Type B pancreatic cell (in vitro differentiated cells): ENCODE measurements at regions not wholly inside any gene's neighbourhood (a gene's known extent, or its start where the extent isn't known, plus 50 kb on each side); places are given as distances from the start of the nearest gene placed in this dataset.

ENCODE experiments used
- DNase-seq: peaks from one replicate; pipeline ENCODE4 v3.0.0; 2021; ENCODE audit warnings: mixed read lengths; ENCODE audit not compliant: unreplicated experiment; ENCODE audit errors: extremely low spot score
- H3K27ac Mint-ChIP-seq: 2 replicates; pipeline ENCODE4 v1.8.0; 2021; ENCODE audit warnings: mild to moderate bottlenecking, mixed read lengths
- H3K27me3 Mint-ChIP-seq: 2 replicates; pipeline ENCODE4 v1.8.0; 2021; ENCODE audit warnings: mixed read lengths
- H3K36me3 Mint-ChIP-seq: 2 replicates; pipeline ENCODE4 v1.8.0; 2021; ENCODE audit warnings: mixed read lengths
- H3K4me1 Mint-ChIP-seq: one replicate; pipeline ENCODE4 v1.8.0; 2021; ENCODE audit warnings: mixed read lengths; ENCODE audit not compliant: unreplicated experiment
- H3K4me3 Mint-ChIP-seq: 2 replicates; pipeline ENCODE4 v1.8.0; 2021; ENCODE audit warnings: mild to moderate bottlenecking, mixed read lengths
- H3K9me3 Mint-ChIP-seq: 2 replicates; pipeline ENCODE4 v1.8.0; 2021; ENCODE audit warnings: mixed read lengths
- CTCF ChIP-seq: fragments of 200-600 bp; sonication (generic); conservative IDR thresholded peaks from 2 replicates; pipeline ENCODE4 v1.5.0; 2021; ENCODE audit warnings: antibody characterized with exemption, mild to moderate bottlenecking

- Mint-ChIP-seq H3K9me3 (no peaks in the 10 kb centered on the region), H3K27me3 (no peaks in the 10 kb centered on the region), H3K27ac (peak overlapping the region; percentile 43), H3K4me3 (peak overlapping the region; percentile 4), H3K4me1 (peaks cover 8% of the 10 kb centered on the region), H3K36me3 (no peaks in the 10 kb centered on the region)
- DNase-seq = no peak
- no peak for TF ChIP-seq CTCF
Measured at GRCh38 chr12:93273834-93274564, 103.7 kb upstream of the NUDT4 start.

- Mint-ChIP-seq H3K4me1 (peaks cover 13% of the 10 kb centered on the region), H3K9me3 (no peaks in the 10 kb centered on the region), H3K36me3 (no peaks in the 10 kb centered on the region), H3K27ac (no peak overlapping the region), H3K27me3 (no peaks in the 10 kb centered on the region), H3K4me3 (no peak overlapping the region)
- DNase-seq = no peak
- TF ChIP-seq CTCF = no peak
Measured at GRCh38 chr12:93274937-93275336, 102.8 kb upstream of the NUDT4 start.

GRCh38 chr12:93275589-93275988 is 102.1 kb upstream of the NUDT4 start:
- H3K27ac Mint-ChIP-seq = no peak overlapping the region
- no peak for DNase-seq
- no peak overlapping the region for H3K4me3 Mint-ChIP-seq
- TF ChIP-seq CTCF = no peak
- no peaks in the 10 kb centered on the region for H3K36me3 Mint-ChIP-seq
- peaks cover 19% of the 10 kb centered on the region for H3K4me1 Mint-ChIP-seq
- H3K9me3 Mint-ChIP-seq = no peaks in the 10 kb centered on the region
- no peaks in the 10 kb centered on the region for H3K27me3 Mint-ChIP-seq

GRCh38 chr12:93279565-93280412 is 97.9 kb upstream of the NUDT4 start:
- DNase-seq = no peak
- peaks cover 11% of the 10 kb centered on the region for H3K4me1 Mint-ChIP-seq
- no peaks in the 10 kb centered on the region for H3K27me3 Mint-ChIP-seq
- H3K36me3 Mint-ChIP-seq = peaks cover 3% of the 10 kb centered on the region
- peak overlapping the region; percentile 6 for H3K27ac Mint-ChIP-seq
- no peak for TF ChIP-seq CTCF
- H3K9me3 Mint-ChIP-seq = no peaks in the 10 kb centered on the region
- H3K4me3 Mint-ChIP-seq = no peak overlapping the region

- DNase-seq = no peak
Measured at GRCh38 chr12:93287149-93287548, 90.6 kb upstream of the NUDT4 start.

More at GRCh38 chr12:93287149-93287548, 90.6 kb upstream of the NUDT4 start:
- H3K4me3 Mint-ChIP-seq = no peak overlapping the region
- H3K36me3 Mint-ChIP-seq = peaks cover 8% of the 10 kb centered on the region
- H3K9me3 Mint-ChIP-seq = peaks cover 6% of the 10 kb centered on the region
- no peak for TF ChIP-seq CTCF
- no peaks in the 10 kb centered on the region for H3K4me1 Mint-ChIP-seq
- no peaks in the 10 kb centered on the region for H3K27me3 Mint-ChIP-seq
- H3K27ac Mint-ChIP-seq = no peak overlapping the region
